ENCODE measurements at regions not wholly inside any gene's neighbourhood (a gene's known extent, or its start where the extent isn't known, plus 50 kb on each side); places are given as distances from the start of the nearest gene placed in this dataset.

DNA sequence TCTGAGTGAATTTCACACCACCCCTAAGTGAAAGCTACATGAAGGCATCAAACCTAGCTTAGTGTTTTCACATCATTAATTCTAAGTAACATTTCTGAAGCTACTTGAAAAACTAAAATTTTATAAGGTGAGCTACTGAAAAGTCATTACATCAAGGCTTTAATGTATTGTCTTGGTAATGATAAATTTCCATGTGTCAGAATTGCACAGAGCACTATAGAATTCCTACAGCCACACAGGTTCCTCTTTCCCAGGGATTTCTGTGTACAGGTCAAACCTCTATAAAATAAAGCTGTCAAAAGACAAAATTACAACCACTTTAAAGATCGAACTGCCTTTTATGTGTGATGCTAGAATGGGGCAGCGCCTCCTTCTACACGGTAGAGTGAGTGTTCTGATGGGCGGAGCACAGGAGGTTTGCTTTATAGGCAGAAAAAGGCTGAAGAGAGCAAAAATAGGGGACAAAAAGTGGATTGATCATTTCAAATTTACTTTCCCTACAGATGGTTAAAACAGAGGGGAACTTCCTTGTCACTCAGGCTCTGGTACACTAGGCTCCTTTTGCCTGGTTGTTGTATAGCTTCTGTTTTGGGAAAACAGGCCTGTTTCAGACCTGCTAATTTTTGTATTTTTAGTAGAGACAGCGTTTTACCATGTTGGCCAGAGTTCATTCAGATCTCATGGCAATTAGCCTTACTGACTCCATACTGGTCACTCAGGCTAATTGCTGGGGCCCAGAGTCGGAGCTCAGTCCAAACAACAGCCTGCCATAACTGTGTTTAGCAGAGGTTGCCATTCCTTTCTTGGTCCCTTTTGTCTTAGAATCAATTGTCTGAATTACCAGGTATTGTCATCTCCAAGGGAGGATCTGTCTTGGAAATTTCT, 102.5 kb upstream of the BASP1 start:
- intact Hi-C loops (cut with micrococcal nuclease) = no loop called here
- H3K9me3 Mint-ChIP-seq = no peaks in the 10 kb centered on the region
- H3K4me1 Mint-ChIP-seq (ENCODE audit: low read depth) = peaks cover 5% of the 10 kb centered on the region
- CTCF ChIA-PET = interaction anchor here (1.1 to 1.2 kb wide), 2 partner anchors 16 to 75 kb away, joined by 3 to 6 read pairs; no protein-coding TSS in a partner anchor
- DNase-seq (no peak), ATAC-seq (no peak)
- H3K4me3 Mint-ChIP-seq = no peak overlapping the region
- H3K27me3 Mint-ChIP-seq = peaks cover 6% of the 10 kb centered on the region
- H3K36me3 Mint-ChIP-seq (ENCODE audit: low read depth) = no peaks in the 10 kb centered on the region
- TF ChIP-seq, protein P1, sequence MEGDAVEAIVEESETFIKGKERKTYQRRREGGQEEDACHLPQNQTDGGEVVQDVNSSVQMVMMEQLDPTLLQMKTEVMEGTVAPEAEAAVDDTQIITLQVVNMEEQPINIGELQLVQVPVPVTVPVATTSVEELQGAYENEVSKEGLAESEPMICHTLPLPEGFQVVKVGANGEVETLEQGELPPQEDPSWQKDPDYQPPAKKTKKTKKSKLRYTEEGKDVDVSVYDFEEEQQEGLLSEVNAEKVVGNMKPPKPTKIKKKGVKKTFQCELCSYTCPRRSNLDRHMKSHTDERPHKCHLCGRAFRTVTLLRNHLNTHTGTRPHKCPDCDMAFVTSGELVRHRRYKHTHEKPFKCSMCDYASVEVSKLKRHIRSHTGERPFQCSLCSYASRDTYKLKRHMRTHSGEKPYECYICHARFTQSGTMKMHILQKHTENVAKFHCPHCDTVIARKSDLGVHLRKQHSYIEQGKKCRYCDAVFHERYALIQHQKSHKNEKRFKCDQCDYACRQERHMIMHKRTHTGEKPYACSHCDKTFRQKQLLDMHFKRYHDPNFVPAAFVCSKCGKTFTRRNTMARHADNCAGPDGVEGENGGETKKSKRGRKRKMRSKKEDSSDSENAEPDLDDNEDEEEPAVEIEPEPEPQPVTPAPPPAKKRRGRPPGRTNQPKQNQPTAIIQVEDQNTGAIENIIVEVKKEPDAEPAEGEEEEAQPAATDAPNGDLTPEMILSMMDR (IDR thresholded peaks at IDR 0.05) = no peak
- POLR2A ChIA-PET = no interaction called here
- no peak overlapping the region for H3K27ac Mint-ChIP-seq

DNA sequence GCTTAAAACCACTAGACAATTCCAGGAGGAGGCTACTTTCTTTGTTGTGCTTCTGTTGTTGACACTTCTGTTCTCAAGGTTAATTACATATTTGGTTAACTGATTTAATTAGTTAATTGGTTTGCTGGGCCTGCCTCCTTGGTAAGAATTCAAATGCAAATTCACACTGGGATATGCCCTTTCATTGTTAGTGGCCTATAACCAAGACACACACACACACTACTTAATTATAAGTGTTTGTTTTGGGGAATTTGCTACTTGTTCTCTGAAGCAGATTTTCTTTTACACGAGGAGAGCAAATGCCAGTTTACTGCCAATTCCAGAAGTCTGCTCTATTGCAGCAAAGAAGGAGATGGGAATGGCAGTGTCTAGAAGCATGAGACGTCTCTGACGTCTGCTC, 101.6 kb upstream of the BASP1 start:
- Mint-ChIP-seq H3K27me3 (peaks cover 6% of the 10 kb centered on the region), H3K27ac (no peak overlapping the region), H3K4me1 (ENCODE audit: low read depth) (peaks cover 5% of the 10 kb centered on the region), H3K9me3 (no peaks in the 10 kb centered on the region), H3K36me3 (ENCODE audit: low read depth) (no peaks in the 10 kb centered on the region), H3K4me3 (no peak overlapping the region)
- ChIA-PET CTCF (interaction anchor here (1.1 kb wide), 1 partner anchor 74 kb away, joined by 3 read pairs; no protein-coding TSS in a partner anchor), POLR2A (no interaction called here)
- ATAC-seq (no peak), DNase-seq (no peak)
- TF ChIP-seq, protein P1 (IDR thresholded peaks at IDR 0.05) = no peak
- intact Hi-C loops (cut with micrococcal nuclease) = no loop called here

DNA sequence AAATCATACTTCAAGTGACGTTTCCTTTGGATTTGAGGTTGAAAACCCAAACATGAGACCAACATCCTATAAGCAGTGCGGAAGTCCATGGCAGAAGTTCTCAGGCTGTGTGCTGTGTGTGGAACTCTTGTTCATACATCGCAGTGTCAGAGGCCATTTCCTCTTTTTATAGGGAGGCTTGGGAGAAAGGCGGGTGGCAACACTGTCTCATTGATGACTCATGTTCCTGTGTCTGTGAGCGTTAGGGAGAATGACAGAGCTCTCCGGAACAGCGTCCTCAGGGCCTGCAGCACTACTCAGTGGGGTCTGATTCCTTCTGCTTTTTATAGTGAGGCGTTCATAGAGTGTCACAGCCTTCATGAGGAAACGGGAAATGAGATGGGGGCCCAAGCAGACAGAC, 98.8 kb upstream of the BASP1 start:
- Mint-ChIP-seq H3K27ac (peak overlapping the region; percentile 1), H3K4me3 (no peak overlapping the region), H3K4me1 (ENCODE audit: low read depth) (peaks cover 5% of the 10 kb centered on the region), H3K36me3 (ENCODE audit: low read depth) (no peaks in the 10 kb centered on the region), H3K27me3 (peaks cover 6% of the 10 kb centered on the region), H3K9me3 (peaks cover under 1% of the 10 kb centered on the region)
- TF ChIP-seq, protein P1 (IDR thresholded peaks at IDR 0.05) = no peak
- intact Hi-C loops (cut with micrococcal nuclease) = no loop called here
- CTCF ChIA-PET = no interaction called here
- DNase-seq = peak; percentile 21
- POLR2A ChIA-PET = no interaction called here
- peak; percentile 80 for ATAC-seq

DNA sequence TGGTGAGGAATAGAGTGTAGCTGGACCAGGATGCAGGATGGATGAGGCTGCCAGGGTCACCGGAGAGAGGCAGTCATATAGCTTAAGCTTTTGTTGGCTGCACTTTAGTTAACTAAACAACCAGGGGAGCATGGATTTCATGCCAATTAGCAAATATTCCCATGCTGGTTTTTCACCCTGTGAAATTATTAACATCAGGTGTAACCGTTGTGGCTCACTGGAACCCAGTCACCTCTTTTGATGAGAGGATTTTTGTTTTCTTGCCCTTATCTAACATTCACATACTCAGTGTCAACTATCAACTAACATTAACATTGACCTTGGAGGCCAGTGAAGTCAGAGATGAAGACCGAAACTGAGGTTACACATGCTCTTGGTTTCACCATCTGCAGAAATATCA, 97.2 kb upstream of the BASP1 start:
- H3K4me1 Mint-ChIP-seq (ENCODE audit: low read depth) = peaks cover 5% of the 10 kb centered on the region
- no peaks in the 10 kb centered on the region for H3K36me3 Mint-ChIP-seq (ENCODE audit: low read depth)
- intact Hi-C loops (cut with micrococcal nuclease) = no loop called here
- peaks cover 6% of the 10 kb centered on the region for H3K27me3 Mint-ChIP-seq
- ATAC-seq (no peak), DNase-seq (no peak)
- CTCF ChIA-PET = interaction anchor here (1.6 kb wide), 1 partner anchor 13 kb away, joined by 5 read pairs; no protein-coding TSS in a partner anchor
- POLR2A ChIA-PET = no interaction called here
- TF ChIP-seq, protein P1 (IDR thresholded peaks at IDR 0.05) = no peak
- H3K4me3 Mint-ChIP-seq = no peak overlapping the region
- H3K9me3 Mint-ChIP-seq = peaks cover 1% of the 10 kb centered on the region
- H3K27ac Mint-ChIP-seq = no peak overlapping the region

DNA sequence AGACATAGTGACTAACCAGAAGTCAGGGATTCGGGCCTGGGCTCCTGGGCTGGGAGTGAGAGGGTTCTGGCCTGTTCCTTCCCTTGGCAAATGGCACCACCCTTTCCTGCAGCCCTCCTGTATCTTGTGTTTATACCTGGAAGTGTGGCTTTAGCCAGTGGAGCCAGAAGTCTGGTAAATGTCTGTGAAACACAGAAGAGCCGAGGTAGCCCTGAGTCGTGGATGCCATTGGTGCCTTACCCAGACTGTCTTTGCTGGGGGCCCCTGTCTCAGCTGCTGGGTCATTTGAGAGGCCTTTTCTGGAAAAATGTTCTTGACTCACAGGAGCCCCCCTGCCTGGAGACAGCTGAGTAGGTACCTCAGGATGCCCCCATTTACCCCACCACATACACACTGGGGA, 95.7 kb upstream of the BASP1 start:
- no peak for ATAC-seq
- POLR2A ChIA-PET = no interaction called here
- TF ChIP-seq, protein P1 (IDR thresholded peaks at IDR 0.05) = no peak
- DNase-seq = no peak
- Mint-ChIP-seq H3K9me3 (peaks cover 1% of the 10 kb centered on the region), H3K27ac (no peak overlapping the region), H3K4me3 (no peak overlapping the region), H3K4me1 (ENCODE audit: low read depth) (peaks cover 5% of the 10 kb centered on the region), H3K36me3 (ENCODE audit: low read depth) (no peaks in the 10 kb centered on the region), H3K27me3 (peaks cover 6% of the 10 kb centered on the region)
- intact Hi-C loops (cut with micrococcal nuclease) = no loop called here
- CTCF ChIA-PET = no interaction called here

All from activated CD8-positive, alpha-beta T cell treated with anti-CD3 and anti-CD28 coated beads for 36 hours (primary cell).